ENCODE measurements at regions not wholly inside any gene's neighbourhood (a gene's known extent, or its start where the extent isn't known, plus 50 kb on each side); places are given as distances from the start of the nearest gene placed in this dataset.

- DNase-seq: no peak
Observed at GRCh38 chr3:159174715-159175692, 373.1 kb downstream of the MFSD1 start.

GRCh38 chr3:159178209-159178897 is 376.5 kb downstream of the MFSD1 start:
- no peak for DNase-seq

- no peak for DNase-seq
Observed at GRCh38 chr3:159182961-159183360, 381.1 kb downstream of the MFSD1 start.

- peak in 1 of 2 donors; percentile 23 for DNase-seq
Observed at GRCh38 chr3:159185443-159186050, 383.7 kb downstream of the MFSD1 start.

- DNase-seq: no peak
Observed at GRCh38 chr3:159186581-159186980, 384.7 kb downstream of the MFSD1 start.

GRCh38 chr3:159187232-159187631 is 385.4 kb downstream of the MFSD1 start:
- no peak for DNase-seq

GRCh38 chr3:159187706-159188105 is 385.9 kb downstream of the MFSD1 start:
- no peak for DNase-seq

- DNase-seq: no peak
Observed at GRCh38 chr3:159189994-159190669, 388.3 kb downstream of the MFSD1 start.

GRCh38 chr3:159191447-159191846 is 389.6 kb downstream of the MFSD1 start:
- no peak for DNase-seq

GRCh38 chr3:159196359-159196758 is 394.5 kb downstream of the MFSD1 start:
- no peak for DNase-seq

- DNase-seq: peak in 1 of 2 donors; percentile 15
Observed at GRCh38 chr3:159200176-159200575, 398.3 kb downstream of the MFSD1 start.

GRCh38 chr3:159208050-159208449 is 406.2 kb downstream of the MFSD1 start:
- no peak for DNase-seq

- no peak for DNase-seq
Observed at GRCh38 chr3:159209459-159209858, 407.6 kb downstream of the MFSD1 start.

- no peak for DNase-seq
Observed at GRCh38 chr3:159210336-159210735, 408.5 kb downstream of the MFSD1 start.

- DNase-seq: no peak
Observed at GRCh38 chr3:159216311-159216710, 414.5 kb downstream of the MFSD1 start.

GRCh38 chr3:159219231-159219630 is 417.4 kb downstream of the MFSD1 start:
- DNase-seq: no peak

GRCh38 chr3:159221335-159221734 is 419.5 kb downstream of the MFSD1 start:
- no peak for DNase-seq

GRCh38 chr3:159229116-159229680 is 427.3 kb downstream of the MFSD1 start:
- DNase-seq: no peak

- no peak for DNase-seq
Observed at GRCh38 chr3:159232966-159233365, 431.1 kb downstream of the MFSD1 start.

- DNase-seq: no peak
Observed at GRCh38 chr3:159233734-159234133, 431.9 kb downstream of the MFSD1 start.

- DNase-seq: no peak
Observed at GRCh38 chr3:159234306-159234705, 432.5 kb downstream of the MFSD1 start.

GRCh38 chr3:159236321-159236720 is 434.5 kb downstream of the MFSD1 start:
- DNase-seq: no peak

GRCh38 chr3:159237226-159237625 is 435.4 kb downstream of the MFSD1 start:
- no peak for DNase-seq
